ENCODE measurements at regions not wholly inside any gene's neighbourhood (a gene's known extent, or its start where the extent isn't known, plus 50 kb on each side); places are given as distances from the start of the nearest gene placed in this dataset.
"Not testable (repeated sequence)": the region's sequence is repeated elsewhere in the genome, so short reads cannot be mapped to it uniquely, and the experiment has no call there.

DNA sequence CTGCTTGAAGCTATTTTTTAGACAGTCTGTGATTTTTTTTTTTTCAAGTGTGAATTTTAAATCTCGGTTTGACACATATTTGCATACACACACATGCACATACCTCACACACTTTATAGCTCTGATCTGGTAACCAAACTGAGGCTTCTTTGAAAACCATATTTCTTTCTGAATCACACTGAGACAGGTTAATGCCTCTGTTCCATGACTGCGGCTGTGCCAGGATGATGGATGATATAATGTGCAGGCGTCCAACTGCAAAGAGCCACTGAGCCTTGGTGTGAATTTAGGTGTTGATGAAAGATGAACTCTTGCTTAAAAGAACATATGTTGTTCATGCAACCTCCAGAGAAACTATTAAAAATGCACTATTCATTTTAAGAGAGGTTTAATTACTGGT, 504.0 kb upstream of the OLFM3 start:
- ATAC-seq = no peak
- DNase-seq = no peak
- intact Hi-C loops (cut with DNase I) = no loop called here
- Histone ChIP-seq H3K36me3 (no peaks in the 10 kb centered on the region), H3K27me3 (no peaks in the 10 kb centered on the region), H3K27ac (no peak overlapping the region), H3K4me3 (no peak overlapping the region), H3K4me1 (no peaks in the 10 kb centered on the region), H3K9me3 (no peaks in the 10 kb centered on the region)
- TF ChIP-seq, protein P1, sequence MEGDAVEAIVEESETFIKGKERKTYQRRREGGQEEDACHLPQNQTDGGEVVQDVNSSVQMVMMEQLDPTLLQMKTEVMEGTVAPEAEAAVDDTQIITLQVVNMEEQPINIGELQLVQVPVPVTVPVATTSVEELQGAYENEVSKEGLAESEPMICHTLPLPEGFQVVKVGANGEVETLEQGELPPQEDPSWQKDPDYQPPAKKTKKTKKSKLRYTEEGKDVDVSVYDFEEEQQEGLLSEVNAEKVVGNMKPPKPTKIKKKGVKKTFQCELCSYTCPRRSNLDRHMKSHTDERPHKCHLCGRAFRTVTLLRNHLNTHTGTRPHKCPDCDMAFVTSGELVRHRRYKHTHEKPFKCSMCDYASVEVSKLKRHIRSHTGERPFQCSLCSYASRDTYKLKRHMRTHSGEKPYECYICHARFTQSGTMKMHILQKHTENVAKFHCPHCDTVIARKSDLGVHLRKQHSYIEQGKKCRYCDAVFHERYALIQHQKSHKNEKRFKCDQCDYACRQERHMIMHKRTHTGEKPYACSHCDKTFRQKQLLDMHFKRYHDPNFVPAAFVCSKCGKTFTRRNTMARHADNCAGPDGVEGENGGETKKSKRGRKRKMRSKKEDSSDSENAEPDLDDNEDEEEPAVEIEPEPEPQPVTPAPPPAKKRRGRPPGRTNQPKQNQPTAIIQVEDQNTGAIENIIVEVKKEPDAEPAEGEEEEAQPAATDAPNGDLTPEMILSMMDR (IDR thresholded peaks at IDR 0.05) = no peak

DNA sequence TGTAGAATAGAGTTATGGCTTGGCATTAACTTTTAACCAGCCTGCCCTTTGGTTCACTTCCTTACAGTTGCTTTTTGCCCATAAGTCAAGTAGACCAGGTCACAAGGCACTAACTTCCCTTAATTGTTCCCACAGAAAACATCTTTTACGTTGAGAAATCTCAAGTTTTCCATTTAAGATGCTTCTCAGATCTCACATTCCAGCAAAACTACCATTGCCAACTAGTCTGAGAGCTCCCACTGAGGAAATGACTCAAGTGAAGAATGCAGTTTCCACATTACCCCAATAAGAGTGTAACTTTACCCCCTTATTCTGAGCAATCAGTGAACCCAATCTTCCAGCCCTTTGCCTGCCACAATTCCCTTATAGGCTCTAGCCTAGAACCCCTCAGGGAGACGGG, 502.2 kb upstream of the OLFM3 start:
- no peaks in the 10 kb centered on the region for H3K4me1 ChIP-seq
- no peak for ATAC-seq
- no peak for DNase-seq
- H3K4me3 ChIP-seq = no peak overlapping the region
- intact Hi-C loops (cut with DNase I) = no loop called here
- no peaks in the 10 kb centered on the region for H3K36me3 ChIP-seq
- no peak overlapping the region for H3K27ac ChIP-seq
- TF ChIP-seq, protein P1 (IDR thresholded peaks at IDR 0.05) = no peak
- H3K27me3 ChIP-seq = no peaks in the 10 kb centered on the region
- no peaks in the 10 kb centered on the region for H3K9me3 ChIP-seq

DNA sequence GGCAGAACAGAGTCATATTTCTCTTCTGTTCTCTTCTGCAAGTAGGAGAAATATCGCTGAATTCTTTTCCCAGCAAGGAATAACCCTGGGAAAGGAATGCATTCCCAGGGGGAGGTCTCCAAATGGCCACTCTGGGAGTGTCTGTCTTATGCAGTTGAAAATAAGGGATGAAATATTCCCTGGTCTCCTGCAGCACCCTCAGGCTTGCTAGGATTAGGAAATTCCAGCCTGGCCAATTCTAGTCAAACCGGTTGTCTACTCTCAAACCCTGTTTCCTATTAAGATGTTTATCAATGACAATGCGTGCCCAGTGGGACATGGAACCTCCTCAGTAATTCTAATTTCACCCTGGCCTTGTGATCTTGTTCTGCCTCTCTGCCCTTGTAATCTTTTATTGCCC, 501.1 kb upstream of the OLFM3 start:
- H3K4me3 ChIP-seq; DNase-seq; intact Hi-C loops (cut with DNase I); H3K27me3 ChIP-seq; H3K4me1 ChIP-seq; ATAC-seq; H3K36me3 ChIP-seq; H3K27ac ChIP-seq; H3K9me3 ChIP-seq: not testable (repeated sequence)

DNA sequence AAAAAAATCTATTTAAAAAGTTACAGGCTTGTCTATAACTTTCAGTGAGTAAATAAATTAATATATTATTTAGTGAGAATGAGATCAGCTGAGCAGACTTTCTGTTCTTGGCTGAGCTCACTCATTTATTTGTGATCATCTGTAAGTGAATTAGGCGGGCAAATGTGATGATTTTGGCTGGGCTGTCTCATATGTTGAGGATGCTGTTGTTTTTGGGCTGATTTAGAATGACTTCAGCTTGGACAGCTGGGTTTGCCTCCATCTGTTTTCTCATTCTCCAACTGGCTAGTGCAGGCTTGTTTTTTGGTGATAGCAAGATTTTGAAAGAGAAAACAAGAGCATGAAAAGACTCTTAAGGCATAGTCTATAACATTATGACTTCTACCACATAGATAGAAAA, 475.8 kb upstream of the OLFM3 start:
- Histone ChIP-seq H3K9me3 (no peaks in the 10 kb centered on the region), H3K36me3 (no peaks in the 10 kb centered on the region), H3K27me3 (no peaks in the 10 kb centered on the region), H3K4me1 (no peaks in the 10 kb centered on the region), H3K4me3 (no peak overlapping the region), H3K27ac (no peak overlapping the region)
- intact Hi-C loops (cut with DNase I) = no loop called here
- ATAC-seq (no peak), DNase-seq (no peak)
- TF ChIP-seq, protein P1 (IDR thresholded peaks at IDR 0.05) = no peak

DNA sequence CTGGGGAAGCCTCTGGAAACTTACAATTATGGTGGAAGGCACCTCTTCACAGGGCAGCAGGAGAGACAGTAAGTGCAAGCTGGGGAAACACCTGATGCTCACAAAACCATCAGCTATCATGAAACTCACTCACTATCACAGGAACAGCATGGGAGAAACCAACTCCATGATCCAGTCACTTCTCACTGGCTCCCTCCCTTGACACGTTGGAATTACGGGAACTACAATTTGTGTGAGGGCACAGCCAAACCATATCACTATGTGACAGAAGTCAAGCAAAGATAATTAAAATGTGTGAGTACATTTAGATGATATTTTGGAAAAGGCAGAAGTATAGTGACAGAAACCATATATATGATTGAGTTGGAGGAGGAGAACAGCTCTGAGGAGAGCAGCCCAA, 474.0 kb upstream of the OLFM3 start:
- Histone ChIP-seq H3K9me3 (no peaks in the 10 kb centered on the region), H3K27ac (no peak overlapping the region), H3K27me3 (no peaks in the 10 kb centered on the region), H3K36me3 (no peaks in the 10 kb centered on the region), H3K4me1 (no peaks in the 10 kb centered on the region), H3K4me3 (no peak overlapping the region)
- TF ChIP-seq, protein P1 (IDR thresholded peaks at IDR 0.05) = no peak
- DNase-seq (no peak), ATAC-seq (no peak)
- intact Hi-C loops (cut with DNase I) = no loop called here

DNA sequence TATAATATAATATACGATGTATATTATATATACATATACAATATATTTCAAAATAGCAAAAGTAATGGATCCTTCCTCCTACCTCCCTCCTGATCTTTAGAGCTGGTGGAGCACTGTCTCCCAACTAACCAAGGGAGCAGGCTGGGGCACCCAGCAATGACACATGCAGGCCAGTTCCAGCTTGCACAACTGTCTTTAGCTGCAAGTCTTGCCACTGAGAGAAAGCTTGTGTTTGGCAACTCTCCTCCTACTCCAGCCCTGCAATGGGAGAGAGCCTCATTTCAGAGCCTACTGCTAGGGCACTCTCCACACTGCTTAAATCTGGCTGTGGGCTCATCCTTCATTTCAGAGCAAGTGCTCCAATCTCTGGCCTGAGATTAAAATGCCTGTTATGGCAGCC, 469.8 kb upstream of the OLFM3 start:
- Histone ChIP-seq H3K36me3 (no peaks in the 10 kb centered on the region), H3K27ac (no peak overlapping the region), H3K9me3 (no peaks in the 10 kb centered on the region), H3K27me3 (no peaks in the 10 kb centered on the region), H3K4me1 (no peaks in the 10 kb centered on the region), H3K4me3 (no peak overlapping the region)
- intact Hi-C loops (cut with DNase I) = no loop called here
- DNase-seq (no peak), ATAC-seq (no peak)
- TF ChIP-seq, protein P1 (IDR thresholded peaks at IDR 0.05) = no peak

All from upper lobe of right lung (tissue), 1 donor.